Progenitor cell of endocrine pancreas (in vitro differentiated cells): ENCODE measurements at regions not wholly inside any gene's neighbourhood (a gene's known extent, or its start where the extent isn't known, plus 50 kb on each side); places are given as distances from the start of the nearest gene placed in this dataset.

Experiments
- DNase-seq: peaks from one replicate; pipeline ENCODE4 v3.0.0; 2021; ENCODE audit warnings: low spot score; ENCODE audit not compliant: unreplicated experiment
- H3K27ac Mint-ChIP-seq: 2 replicates; pipeline ENCODE4 v1.8.0; 2021; ENCODE audit warnings: mild to moderate bottlenecking, moderate library complexity, mixed read lengths
- H3K27me3 Mint-ChIP-seq: 2 replicates; pipeline ENCODE4 v1.8.0; 2021; ENCODE audit warnings: mixed read lengths
- H3K36me3 Mint-ChIP-seq: 2 replicates; pipeline ENCODE4 v1.8.0; 2022; ENCODE audit warnings: mixed read lengths; ENCODE audit not compliant: insufficient read depth
- H3K4me1 Mint-ChIP-seq: 2 replicates; pipeline ENCODE4 v1.8.0; 2021; ENCODE audit warnings: low read depth, mixed read lengths
- H3K4me3 Mint-ChIP-seq: 2 replicates; pipeline ENCODE4 v1.8.0; 2021; ENCODE audit warnings: low read depth, mild to moderate bottlenecking, moderate library complexity, mixed read lengths
- H3K9me3 Mint-ChIP-seq: 2 replicates; pipeline ENCODE4 v1.8.0; 2021; ENCODE audit warnings: low read depth, mixed read lengths
- CTCF ChIP-seq: fragments of 200-600 bp; sonication (generic); IDR thresholded peaks from one replicate; pipeline ENCODE4 v1.5.0; 2021; ENCODE audit warnings: antibody characterized with exemption, mild to moderate bottlenecking; ENCODE audit not compliant: unreplicated experiment

- peaks cover 18% of the 10 kb centered on the region for H3K36me3 Mint-ChIP-seq
- DNase-seq: no peak
- H3K27ac Mint-ChIP-seq: no peak overlapping the region
- no peak overlapping the region for H3K4me3 Mint-ChIP-seq
- TF ChIP-seq CTCF: no peak
- peaks cover 9% of the 10 kb centered on the region for H3K9me3 Mint-ChIP-seq
- H3K27me3 Mint-ChIP-seq: no peaks in the 10 kb centered on the region
- peaks cover 37% of the 10 kb centered on the region for H3K4me1 Mint-ChIP-seq
Observed at GRCh38 chr1:94769551-94769950, 50.6 kb upstream of the SLC44A3 start.

GRCh38 chr1:94768036-94768435 is 52.1 kb upstream of the SLC44A3 start:
- no peak for TF ChIP-seq CTCF
- no peaks in the 10 kb centered on the region for H3K27me3 Mint-ChIP-seq
- H3K4me3 Mint-ChIP-seq: no peak overlapping the region
- peaks cover 22% of the 10 kb centered on the region for H3K4me1 Mint-ChIP-seq
- H3K27ac Mint-ChIP-seq: no peak overlapping the region
- peaks cover 25% of the 10 kb centered on the region for H3K36me3 Mint-ChIP-seq
- no peak for DNase-seq
- peaks cover 13% of the 10 kb centered on the region for H3K9me3 Mint-ChIP-seq

- Mint-ChIP-seq H3K4me3 (no peak overlapping the region), H3K9me3 (peaks cover 32% of the 10 kb centered on the region), H3K27me3 (no peaks in the 10 kb centered on the region), H3K27ac (no peak overlapping the region), H3K36me3 (peaks cover 36% of the 10 kb centered on the region), H3K4me1 (peaks cover 17% of the 10 kb centered on the region)
- no peak for DNase-seq
- TF ChIP-seq CTCF: no peak
Observed at GRCh38 chr1:94765958-94766357, 54.2 kb upstream of the SLC44A3 start.

GRCh38 chr1:94759188-94759587 is 61.0 kb upstream of the SLC44A3 start:
- no peak for TF ChIP-seq CTCF
- H3K36me3 Mint-ChIP-seq: peaks cover 21% of the 10 kb centered on the region
- no peaks in the 10 kb centered on the region for H3K27me3 Mint-ChIP-seq

GRCh38 chr1:94757931-94758330 is 62.2 kb upstream of the SLC44A3 start:
- no peaks in the 10 kb centered on the region for H3K27me3 Mint-ChIP-seq
- peaks cover 48% of the 10 kb centered on the region for H3K4me1 Mint-ChIP-seq
- H3K4me3 Mint-ChIP-seq: no peak overlapping the region
- H3K36me3 Mint-ChIP-seq: peaks cover 18% of the 10 kb centered on the region
- TF ChIP-seq CTCF: no peak
- no peak overlapping the region for H3K27ac Mint-ChIP-seq
- no peak for DNase-seq
- H3K9me3 Mint-ChIP-seq: peaks cover 18% of the 10 kb centered on the region

More at GRCh38 chr1:94759188-94759587, 61.0 kb upstream of the SLC44A3 start:
- Mint-ChIP-seq H3K27ac (peak overlapping the region; percentile 82), H3K9me3 (peaks cover 23% of the 10 kb centered on the region), H3K4me3 (no peak overlapping the region), H3K4me1 (peaks cover 41% of the 10 kb centered on the region)
- DNase-seq: no peak
